ENCODE measurements at regions not wholly inside any gene's neighbourhood (a gene's known extent, or its start where the extent isn't known, plus 50 kb on each side); places are given as distances from the start of the nearest gene placed in this dataset.

GRCh38 chr11:36994208-36994607 is 396.2 kb upstream of the RAG2 start:
- no peaks in the 10 kb centered on the region for H3K9me3 ChIP-seq
- no peaks in the 10 kb centered on the region for H3K36me3 ChIP-seq (replicated peaks)
- no peak for DNase-seq (ENCODE audit: low spot score in 2 of 2)
- H3K27me3 ChIP-seq (ENCODE audit: low read depth) = no peaks in the 10 kb centered on the region
- no peak overlapping the region for H3K4me3 ChIP-seq
- in situ Hi-C loops (cut with MboI; ENCODE audit: low sequenced_read_pairs) = no loop called here
- H3K4me1 ChIP-seq = no peaks in the 10 kb centered on the region

GRCh38 chr11:36988556-36988955 is 390.5 kb upstream of the RAG2 start:
- in situ Hi-C loops (cut with MboI; ENCODE audit: low sequenced_read_pairs) = no loop called here
- peaks cover 3% of the 10 kb centered on the region; the same call in 1 of the 2 replicates for H3K4me1 ChIP-seq

GRCh38 chr11:36985562-36985961 is 387.5 kb upstream of the RAG2 start:
- Histone ChIP-seq H3K27me3 (ENCODE audit: low read depth) (no peaks in the 10 kb centered on the region), H3K4me1 (peaks cover 3% of the 10 kb centered on the region; the same call in 1 of the 2 replicates), H3K9me3 (0 out of 2 replicates have a peak, but pooled peaks cover 2% of the 10 kb centered on the region), H3K4me3 (no peak overlapping the region), H3K36me3 (replicated peaks) (no peaks in the 10 kb centered on the region)
- DNase-seq (ENCODE audit: low spot score in 2 of 2) = no peak
- in situ Hi-C loops (cut with MboI; ENCODE audit: low sequenced_read_pairs) = no loop called here

More at GRCh38 chr11:36988556-36988955, 390.5 kb upstream of the RAG2 start:
- Histone ChIP-seq H3K4me3 (no peak overlapping the region), H3K9me3 (no peaks in the 10 kb centered on the region), H3K36me3 (replicated peaks) (no peaks in the 10 kb centered on the region), H3K27me3 (ENCODE audit: low read depth) (no peaks in the 10 kb centered on the region)
- DNase-seq (ENCODE audit: low spot score in 2 of 2) = no peak

GRCh38 chr11:36976741-36977140 is 378.7 kb upstream of the RAG2 start:
- H3K36me3 ChIP-seq (replicated peaks) = no peaks in the 10 kb centered on the region
- no peak for DNase-seq (ENCODE audit: low spot score in 2 of 2)
- in situ Hi-C loops (cut with MboI; ENCODE audit: low sequenced_read_pairs) = no loop called here
- H3K4me1 ChIP-seq = peaks cover 3% of the 10 kb centered on the region; the same call in 1 of the 2 replicates
- no peak overlapping the region for H3K4me3 ChIP-seq
- 0 out of 2 replicates have a peak, but pooled peaks cover under 1% of the 10 kb centered on the region for H3K9me3 ChIP-seq
- no peaks in the 10 kb centered on the region for H3K27me3 ChIP-seq (ENCODE audit: low read depth)

- Histone ChIP-seq H3K9me3 (no peaks in the 10 kb centered on the region), H3K4me1 (peaks cover 3% of the 10 kb centered on the region; the same call in 1 of the 2 replicates), H3K4me3 (no peak overlapping the region), H3K27me3 (ENCODE audit: low read depth) (no peaks in the 10 kb centered on the region), H3K36me3 (replicated peaks) (no peaks in the 10 kb centered on the region)
- in situ Hi-C loops (cut with MboI; ENCODE audit: low sequenced_read_pairs) = no loop called here
- DNase-seq (ENCODE audit: low spot score in 2 of 2) = no peak
These were observed 376.7 kb upstream of the RAG2 start for GRCh38 chr11:36974771-36975170.

- DNase-seq (ENCODE audit: low spot score in 2 of 2) = no peak
- H3K36me3 ChIP-seq (replicated peaks) = no peaks in the 10 kb centered on the region
- in situ Hi-C loops (cut with MboI; ENCODE audit: low sequenced_read_pairs) = no loop called here
- H3K27me3 ChIP-seq (ENCODE audit: low read depth) = no peaks in the 10 kb centered on the region
- H3K4me1 ChIP-seq = no peaks in the 10 kb centered on the region
- H3K9me3 ChIP-seq = no peaks in the 10 kb centered on the region
- H3K4me3 ChIP-seq = no peak overlapping the region
These were observed 355.9 kb upstream of the RAG2 start for GRCh38 chr11:36953976-36954375.

- H3K9me3 ChIP-seq = no peaks in the 10 kb centered on the region
- no peaks in the 10 kb centered on the region for H3K36me3 ChIP-seq (replicated peaks)
- no peak overlapping the region for H3K4me3 ChIP-seq
- DNase-seq (ENCODE audit: low spot score in 2 of 2) = no peak
- H3K27me3 ChIP-seq (ENCODE audit: low read depth) = no peaks in the 10 kb centered on the region
- H3K4me1 ChIP-seq = no peaks in the 10 kb centered on the region
- in situ Hi-C loops (cut with MboI; ENCODE audit: low sequenced_read_pairs) = no loop called here
These were observed 350.6 kb upstream of the RAG2 start for GRCh38 chr11:36948460-36949127.

GRCh38 chr11:36945384-36945783 is 347.3 kb upstream of the RAG2 start:
- in situ Hi-C loops (cut with MboI; ENCODE audit: low sequenced_read_pairs) = no loop called here
- DNase-seq (ENCODE audit: low spot score in 2 of 2) = peak in 1 of 2 experiments; percentile 41
- Histone ChIP-seq H3K27me3 (ENCODE audit: low read depth) (no peaks in the 10 kb centered on the region), H3K4me1 (no peaks in the 10 kb centered on the region), H3K36me3 (replicated peaks) (no peaks in the 10 kb centered on the region), H3K9me3 (no peaks in the 10 kb centered on the region), H3K4me3 (no peak overlapping the region)

GRCh38 chr11:36933481-36933880 is 335.4 kb upstream of the RAG2 start:
- DNase-seq (ENCODE audit: low spot score in 2 of 2) = no peak
- no peaks in the 10 kb centered on the region for H3K9me3 ChIP-seq
- no peaks in the 10 kb centered on the region for H3K36me3 ChIP-seq (replicated peaks)
- in situ Hi-C loops (cut with MboI; ENCODE audit: low sequenced_read_pairs) = no loop called here
- H3K4me3 ChIP-seq = no peak overlapping the region
- H3K4me1 ChIP-seq = no peaks in the 10 kb centered on the region
- H3K27me3 ChIP-seq (ENCODE audit: low read depth) = 0 out of 2 replicates have a peak, but pooled peaks cover 4% of the 10 kb centered on the region

GRCh38 chr11:36931139-36931538 is 333.1 kb upstream of the RAG2 start:
- in situ Hi-C loops (cut with MboI; ENCODE audit: low sequenced_read_pairs) = no loop called here

GRCh38 chr11:36930256-36930655 is 332.2 kb upstream of the RAG2 start:
- Histone ChIP-seq H3K4me1 (no peaks in the 10 kb centered on the region), H3K9me3 (no peaks in the 10 kb centered on the region), H3K36me3 (replicated peaks) (no peaks in the 10 kb centered on the region), H3K27me3 (ENCODE audit: low read depth) (0 out of 2 replicates have a peak, but pooled peaks cover 6% of the 10 kb centered on the region), H3K4me3 (no peak overlapping the region)
- in situ Hi-C loops (cut with MboI; ENCODE audit: low sequenced_read_pairs) = no loop called here
- no peak for DNase-seq (ENCODE audit: low spot score in 2 of 2)

More at GRCh38 chr11:36931139-36931538, 333.1 kb upstream of the RAG2 start:
- Histone ChIP-seq H3K4me1 (no peaks in the 10 kb centered on the region), H3K4me3 (no peak overlapping the region), H3K9me3 (no peaks in the 10 kb centered on the region), H3K36me3 (replicated peaks) (no peaks in the 10 kb centered on the region), H3K27me3 (ENCODE audit: low read depth) (0 out of 2 replicates have a peak, but pooled peaks cover 4% of the 10 kb centered on the region)
- DNase-seq (ENCODE audit: low spot score in 2 of 2) = no peak

- H3K36me3 ChIP-seq (replicated peaks) = no peaks in the 10 kb centered on the region
- no peaks in the 10 kb centered on the region for H3K9me3 ChIP-seq
- DNase-seq (ENCODE audit: low spot score in 2 of 2) = no peak
- in situ Hi-C loops (cut with MboI; ENCODE audit: low sequenced_read_pairs) = no loop called here
- no peaks in the 10 kb centered on the region for H3K4me1 ChIP-seq
- H3K4me3 ChIP-seq = no peak overlapping the region
- H3K27me3 ChIP-seq (ENCODE audit: low read depth) = 0 out of 2 replicates have a peak, but pooled peaks cover 3% of the 10 kb centered on the region
These were observed 331.4 kb upstream of the RAG2 start for GRCh38 chr11:36929401-36929800.

- Histone ChIP-seq H3K4me3 (no peak overlapping the region), H3K9me3 (no peaks in the 10 kb centered on the region)
- DNase-seq (ENCODE audit: low spot score in 2 of 2) = no peak
These were observed 330.6 kb upstream of the RAG2 start for GRCh38 chr11:36928621-36929020.

GRCh38 chr11:36899800-36900199 is 301.8 kb upstream of the RAG2 start:
- in situ Hi-C loops (cut with MboI; ENCODE audit: low sequenced_read_pairs) = no loop called here
- DNase-seq (ENCODE audit: low spot score in 2 of 2) = no peak
- Histone ChIP-seq H3K9me3 (no peaks in the 10 kb centered on the region), H3K27me3 (ENCODE audit: low read depth) (no peaks in the 10 kb centered on the region), H3K36me3 (replicated peaks) (no peaks in the 10 kb centered on the region), H3K4me3 (no peak overlapping the region), H3K4me1 (peaks cover 2% of the 10 kb centered on the region)

More at GRCh38 chr11:36928621-36929020, 330.6 kb upstream of the RAG2 start:
- Histone ChIP-seq H3K4me1 (no peaks in the 10 kb centered on the region), H3K27me3 (ENCODE audit: low read depth) (0 out of 2 replicates have a peak, but pooled peaks cover 3% of the 10 kb centered on the region), H3K36me3 (replicated peaks) (no peaks in the 10 kb centered on the region)
- in situ Hi-C loops (cut with MboI; ENCODE audit: low sequenced_read_pairs) = no loop called here

Measured in HAP-1 (cell line).